Ishikawa (cell line): ENCODE measurements at regions not wholly inside any gene's neighbourhood (a gene's known extent, or its start where the extent isn't known, plus 50 kb on each side); places are given as distances from the start of the nearest gene placed in this dataset.

ENCODE experiments used
- CEBPB ChIP-seq: IDR thresholded peaks from 2 replicates; pipeline ENCODE4 v1.6.1; 2012
- CREB1 ChIP-seq: IDR thresholded peaks from 2 replicates; pipeline ENCODE4 v1.6.1; 2012; ENCODE audit warnings: low read depth
- EGR1 ChIP-seq: IDR thresholded peaks from 2 replicates; pipeline ENCODE4 v1.6.1; 2012
- EP300 ChIP-seq: IDR thresholded peaks from 2 replicates; pipeline ENCODE4 v1.6.1; 2012; ENCODE audit warnings: borderline replicate concordance
- FOXM1 ChIP-seq: IDR thresholded peaks from 2 replicates; pipeline ENCODE4 v1.6.1; 2012; ENCODE audit warnings: low read depth, borderline replicate concordance
- NFIC ChIP-seq: IDR thresholded peaks from 2 replicates; pipeline ENCODE4 v1.6.1; 2012
- RAD21 ChIP-seq: IDR thresholded peaks from 2 replicates; pipeline ENCODE4 v1.6.1; 2012; ENCODE audit warnings: low read depth
- TAF1 ChIP-seq: IDR thresholded peaks from 2 replicates; pipeline ENCODE4 v1.6.1; 2012; ENCODE audit warnings: low read depth, mild to moderate bottlenecking
- TCF12 ChIP-seq: IDR thresholded peaks from 2 replicates; pipeline ENCODE4 v1.6.1; 2012; ENCODE audit warnings: low read depth
- TEAD4 ChIP-seq: IDR thresholded peaks from 2 replicates; pipeline ENCODE4 v1.6.1; 2012
- YY1 ChIP-seq: IDR thresholded peaks from 2 replicates; pipeline ENCODE4 v1.6.1; 2012; ENCODE audit warnings: low read depth
- ZBTB7A ChIP-seq: IDR thresholded peaks from 2 replicates; pipeline ENCODE4 v1.6.1; 2012; ENCODE audit warnings: low read depth
- TF ChIP-seq, protein P1 (sequence below): IDR thresholded peaks from 2 replicates; pipeline ENCODE4 v1.6.1; 2012
- TF ChIP-seq, protein P2 (sequence below): IDR thresholded peaks from 2 replicates; pipeline ENCODE4 v1.6.1; 2012
- TF ChIP-seq, protein P3 (sequence below): IDR thresholded peaks from 2 replicates; pipeline ENCODE4 v1.6.1; 2012; ENCODE audit warnings: low read depth, mild to moderate bottlenecking

DNA sequence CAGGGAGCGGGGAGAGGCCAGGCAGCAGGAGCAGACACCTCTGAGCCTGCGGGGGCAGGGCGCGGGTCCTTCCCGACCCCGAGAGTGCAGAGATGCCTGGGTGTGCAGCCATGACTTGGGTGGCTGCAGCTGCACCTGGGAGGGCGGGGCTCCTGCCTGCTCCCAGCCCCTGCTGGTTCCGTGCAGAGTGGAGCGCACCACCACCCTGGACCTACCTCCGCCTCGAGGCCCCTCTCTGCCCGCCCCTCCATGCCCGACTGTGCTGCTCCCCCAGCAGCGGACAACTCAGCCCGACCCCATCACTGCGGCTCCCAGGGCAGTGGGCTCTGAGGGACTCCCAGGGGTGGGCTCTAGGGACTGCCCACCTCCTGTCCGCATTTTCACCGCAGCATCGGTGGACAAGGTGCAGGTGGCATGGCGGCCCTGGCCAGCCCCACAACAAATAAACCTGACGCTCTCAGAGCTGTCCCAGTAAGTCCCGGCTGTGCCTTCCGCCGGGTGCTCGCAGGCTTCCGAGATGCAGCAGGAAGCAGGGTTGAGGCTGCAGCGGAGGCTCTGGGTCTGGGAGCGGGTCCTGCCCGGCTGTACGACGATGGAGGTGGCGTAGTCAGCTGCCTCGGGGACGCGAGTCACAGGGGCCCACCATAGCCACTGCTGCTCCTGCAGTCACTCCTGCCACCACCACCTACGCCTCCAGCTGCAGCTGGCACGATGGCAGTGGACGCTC lies 392.0 kb upstream of the CCDC196 start:
- TF ChIP-seq CEBPB, result no peak
- no peak for TF ChIP-seq RAD21
- TF ChIP-seq TAF1, result no peak
- TF ChIP-seq FOXM1, result no peak
- TF ChIP-seq TEAD4, result no peak
- TF ChIP-seq EGR1, result no peak
- TF ChIP-seq, protein P1, sequence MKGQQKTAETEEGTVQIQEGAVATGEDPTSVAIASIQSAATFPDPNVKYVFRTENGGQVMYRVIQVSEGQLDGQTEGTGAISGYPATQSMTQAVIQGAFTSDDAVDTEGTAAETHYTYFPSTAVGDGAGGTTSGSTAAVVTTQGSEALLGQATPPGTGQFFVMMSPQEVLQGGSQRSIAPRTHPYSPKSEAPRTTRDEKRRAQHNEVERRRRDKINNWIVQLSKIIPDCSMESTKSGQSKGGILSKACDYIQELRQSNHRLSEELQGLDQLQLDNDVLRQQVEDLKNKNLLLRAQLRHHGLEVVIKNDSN, result no peak
- no peak for TF ChIP-seq TCF12
- TF ChIP-seq CREB1, result no peak
- TF ChIP-seq, protein P2, sequence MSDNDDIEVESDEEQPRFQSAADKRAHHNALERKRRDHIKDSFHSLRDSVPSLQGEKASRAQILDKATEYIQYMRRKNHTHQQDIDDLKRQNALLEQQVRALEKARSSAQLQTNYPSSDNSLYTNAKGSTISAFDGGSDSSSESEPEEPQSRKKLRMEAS, result no peak

DNA sequence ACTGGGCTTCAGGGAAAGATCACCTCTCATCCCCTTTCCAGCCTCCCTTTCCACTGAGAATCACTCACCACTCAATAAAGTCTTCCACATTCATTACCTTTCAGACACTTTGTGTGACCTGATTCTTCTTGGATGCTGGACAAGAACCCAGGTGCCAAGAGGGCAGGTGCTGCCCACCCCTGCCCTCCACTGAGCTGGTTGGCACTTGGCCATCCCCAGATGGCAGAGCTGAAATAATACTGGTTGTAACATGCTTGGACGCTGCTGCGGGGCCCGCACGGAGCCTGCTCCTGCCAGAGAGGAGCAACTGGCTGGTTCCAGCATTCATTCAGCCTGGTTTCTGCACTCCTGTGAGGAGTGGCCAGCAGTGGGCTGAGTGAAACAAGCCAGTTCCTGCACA lies 386.7 kb upstream of the CCDC196 start:
- TF ChIP-seq CREB1 (no peak), CEBPB (no peak), FOXM1 (no peak), EP300 (no peak), RAD21 (no peak), TEAD4 (no peak), ZBTB7A (no peak), NFIC (no peak)
- TF ChIP-seq, protein P2, result no peak
- TF ChIP-seq, protein P3, sequence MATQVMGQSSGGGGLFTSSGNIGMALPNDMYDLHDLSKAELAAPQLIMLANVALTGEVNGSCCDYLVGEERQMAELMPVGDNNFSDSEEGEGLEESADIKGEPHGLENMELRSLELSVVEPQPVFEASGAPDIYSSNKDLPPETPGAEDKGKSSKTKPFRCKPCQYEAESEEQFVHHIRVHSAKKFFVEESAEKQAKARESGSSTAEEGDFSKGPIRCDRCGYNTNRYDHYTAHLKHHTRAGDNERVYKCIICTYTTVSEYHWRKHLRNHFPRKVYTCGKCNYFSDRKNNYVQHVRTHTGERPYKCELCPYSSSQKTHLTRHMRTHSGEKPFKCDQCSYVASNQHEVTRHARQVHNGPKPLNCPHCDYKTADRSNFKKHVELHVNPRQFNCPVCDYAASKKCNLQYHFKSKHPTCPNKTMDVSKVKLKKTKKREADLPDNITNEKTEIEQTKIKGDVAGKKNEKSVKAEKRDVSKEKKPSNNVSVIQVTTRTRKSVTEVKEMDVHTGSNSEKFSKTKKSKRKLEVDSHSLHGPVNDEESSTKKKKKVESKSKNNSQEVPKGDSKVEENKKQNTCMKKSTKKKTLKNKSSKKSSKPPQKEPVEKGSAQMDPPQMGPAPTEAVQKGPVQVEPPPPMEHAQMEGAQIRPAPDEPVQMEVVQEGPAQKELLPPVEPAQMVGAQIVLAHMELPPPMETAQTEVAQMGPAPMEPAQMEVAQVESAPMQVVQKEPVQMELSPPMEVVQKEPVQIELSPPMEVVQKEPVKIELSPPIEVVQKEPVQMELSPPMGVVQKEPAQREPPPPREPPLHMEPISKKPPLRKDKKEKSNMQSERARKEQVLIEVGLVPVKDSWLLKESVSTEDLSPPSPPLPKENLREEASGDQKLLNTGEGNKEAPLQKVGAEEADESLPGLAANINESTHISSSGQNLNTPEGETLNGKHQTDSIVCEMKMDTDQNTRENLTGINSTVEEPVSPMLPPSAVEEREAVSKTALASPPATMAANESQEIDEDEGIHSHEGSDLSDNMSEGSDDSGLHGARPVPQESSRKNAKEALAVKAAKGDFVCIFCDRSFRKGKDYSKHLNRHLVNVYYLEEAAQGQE, result no peak

DNA sequence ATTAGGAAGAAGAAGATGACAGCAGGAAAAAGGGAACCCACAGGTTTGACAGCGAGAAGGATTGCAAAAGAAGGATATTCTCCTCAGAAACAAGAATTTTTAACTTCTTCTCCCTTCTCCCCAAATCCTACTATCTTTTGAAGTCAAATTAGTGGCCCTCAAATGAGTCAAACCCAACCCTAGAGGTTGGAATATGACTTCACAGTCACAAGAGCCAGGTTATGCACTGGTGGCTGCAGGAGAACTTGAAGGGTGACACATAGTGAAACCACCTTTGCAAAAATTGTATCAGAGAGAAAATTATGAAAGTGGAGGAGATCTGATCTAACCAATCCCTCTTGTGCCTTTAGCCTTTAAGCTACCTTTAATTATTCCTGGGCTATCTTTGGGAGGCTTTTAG lies 386.2 kb upstream of the CCDC196 start:
- TF ChIP-seq, protein P3, result no peak
- TF ChIP-seq, protein P1, result no peak
- TF ChIP-seq EP300 (no peak), NFIC (no peak), CEBPB (no peak), TEAD4 (no peak)
- TF ChIP-seq, protein P2, result no peak

DNA sequence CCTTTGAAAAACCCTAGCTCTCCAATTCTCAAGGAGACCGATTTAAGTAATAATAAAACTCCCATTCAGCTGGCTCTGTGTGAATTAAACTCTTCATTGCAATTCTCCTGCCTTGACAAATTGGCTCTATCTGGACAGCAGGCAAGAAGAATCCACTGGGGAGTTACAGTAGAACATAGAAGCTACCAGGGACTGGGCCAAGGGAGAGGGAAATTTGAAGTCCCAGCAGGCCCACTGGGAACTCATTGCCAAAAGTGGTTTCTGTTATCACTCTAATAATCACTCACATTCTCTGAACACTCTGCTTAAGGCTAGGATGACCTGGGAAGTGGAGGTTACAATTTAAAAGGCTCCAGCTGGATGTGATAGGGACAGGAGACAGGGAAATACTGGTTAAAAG lies 384.5 kb upstream of the CCDC196 start:
- TF ChIP-seq, protein P1, result no peak
- TF ChIP-seq EGR1 (no peak), NFIC (no peak), TCF12 (no peak), CREB1 (no peak), FOXM1 (no peak), TAF1 (no peak), EP300 (no peak), YY1 (no peak), RAD21 (no peak)
- TF ChIP-seq, protein P2, result no peak

DNA sequence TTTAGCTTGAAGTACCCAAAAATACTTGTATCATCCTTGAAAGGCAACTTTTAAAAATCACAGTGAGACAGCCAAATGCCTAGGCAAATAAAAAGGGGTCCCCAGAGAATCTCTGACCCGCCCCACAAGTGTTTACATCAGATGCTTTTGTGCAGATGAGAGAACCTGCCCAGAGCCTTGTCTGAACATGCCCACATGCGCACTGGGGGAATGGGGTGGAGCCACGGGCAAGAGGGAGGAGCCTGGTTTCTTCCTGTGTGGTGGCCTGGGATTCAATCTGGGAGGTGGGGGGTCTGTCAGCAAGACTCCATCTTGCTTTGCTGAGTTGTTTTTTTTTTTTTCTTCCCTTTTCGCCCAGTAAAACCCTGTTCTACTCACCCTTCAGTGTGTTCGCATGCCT lies 381.7 kb upstream of the CCDC196 start:
- TF ChIP-seq NFIC (no peak), TCF12 (no peak), RAD21 (no peak), TAF1 (no peak), EGR1 (no peak), ZBTB7A (no peak)
- TF ChIP-seq, protein P1, result no peak
